Mucosa of descending colon (tissue), 3 donors: ENCODE measurements at regions not wholly inside any gene's neighbourhood (a gene's known extent, or its start where the extent isn't known, plus 50 kb on each side); places are given as distances from the start of the nearest gene placed in this dataset.
"Not testable (repeated sequence)": the region's sequence is repeated elsewhere in the genome, so short reads cannot be mapped to it uniquely, and the experiment has no call there.

Experiments
- ATAC-seq: fragments of 200-7000 bp; cut with Tn5 transposase; one replicate; pipeline ENCODE4 v1.9.1; 2020; ENCODE audit warnings: mild to moderate bottlenecking, moderate library complexity
- DNase-seq, 3 donors: peaks; one replicate each; pipeline ENCODE4 v3.0.0-alpha.2; 2020
- H3K36me3 ChIP-seq: fragments of 200-600 bp; one replicate; pipeline ENCODE4 v1.8.0; 2021; ENCODE audit warnings: low read depth, mild to moderate bottlenecking
- H3K4me1 ChIP-seq: fragments of 200-600 bp; one replicate; pipeline ENCODE4 v1.8.0; 2021; ENCODE audit warnings: low read depth, mild to moderate bottlenecking
- H3K4me3 ChIP-seq: fragments of 200-600 bp; one replicate; pipeline ENCODE4 v1.8.0; 2021; ENCODE audit warnings: mild to moderate bottlenecking
- H3K9me3 ChIP-seq: fragments of 200-600 bp; one replicate; pipeline ENCODE4 v1.8.0; 2021; ENCODE audit warnings: mild to moderate bottlenecking
- intact Hi-C, 2 donors: fragments of 100-400 bp; cut with DNase I in 1 of 2; cut with micrococcal nuclease in 1 of 2; formaldehyde crosslinking; loops; one replicate each; pipeline versions ENCODE4 v1.11.0 to v1.11.1; 2022; cut with DNase I, micrococcal nuclease
- TF ChIP-seq, protein P1 (sequence below): fragments of 200-600 bp; IDR thresholded peaks from one replicate; pipeline ENCODE4 v1.8.0; 2022; ENCODE audit warnings: antibody characterized with exemption, mild to moderate bottlenecking
- donor health status: DM: no; HTN: no; CAD: no; lungs with moderate emphysema.
- donor health status: DM: no; HTN: no; CAD: no.
- donor health status: DM: no; HTN: yes; CAD: no.

DNA sequence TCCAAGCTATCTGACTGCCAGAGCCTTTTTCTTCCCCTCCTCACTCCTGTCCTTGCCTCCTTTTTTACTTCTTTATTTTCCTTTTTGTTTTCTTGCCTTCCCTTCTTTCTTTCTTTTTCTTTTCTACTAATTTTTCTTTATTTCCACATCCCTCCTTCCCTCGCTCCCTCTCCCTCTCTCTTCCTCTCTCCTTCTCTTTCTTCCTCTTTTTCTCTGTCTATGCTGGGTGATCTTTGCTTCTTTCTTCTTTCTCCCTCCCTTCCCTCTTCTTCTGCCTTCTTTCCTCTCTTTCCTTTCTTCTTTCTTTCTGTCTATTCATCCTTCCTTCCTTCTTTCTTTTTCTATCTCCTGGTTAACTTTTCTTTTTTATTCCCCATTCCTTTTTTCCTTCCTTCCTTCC is 564.8 kb downstream of the NSUN3 start:
- no peaks in the 10 kb centered on the region for H3K4me1 ChIP-seq
- H3K4me3 ChIP-seq, result no peak overlapping the region
- intact Hi-C loops, result no loop called here
- TF ChIP-seq, protein P1, sequence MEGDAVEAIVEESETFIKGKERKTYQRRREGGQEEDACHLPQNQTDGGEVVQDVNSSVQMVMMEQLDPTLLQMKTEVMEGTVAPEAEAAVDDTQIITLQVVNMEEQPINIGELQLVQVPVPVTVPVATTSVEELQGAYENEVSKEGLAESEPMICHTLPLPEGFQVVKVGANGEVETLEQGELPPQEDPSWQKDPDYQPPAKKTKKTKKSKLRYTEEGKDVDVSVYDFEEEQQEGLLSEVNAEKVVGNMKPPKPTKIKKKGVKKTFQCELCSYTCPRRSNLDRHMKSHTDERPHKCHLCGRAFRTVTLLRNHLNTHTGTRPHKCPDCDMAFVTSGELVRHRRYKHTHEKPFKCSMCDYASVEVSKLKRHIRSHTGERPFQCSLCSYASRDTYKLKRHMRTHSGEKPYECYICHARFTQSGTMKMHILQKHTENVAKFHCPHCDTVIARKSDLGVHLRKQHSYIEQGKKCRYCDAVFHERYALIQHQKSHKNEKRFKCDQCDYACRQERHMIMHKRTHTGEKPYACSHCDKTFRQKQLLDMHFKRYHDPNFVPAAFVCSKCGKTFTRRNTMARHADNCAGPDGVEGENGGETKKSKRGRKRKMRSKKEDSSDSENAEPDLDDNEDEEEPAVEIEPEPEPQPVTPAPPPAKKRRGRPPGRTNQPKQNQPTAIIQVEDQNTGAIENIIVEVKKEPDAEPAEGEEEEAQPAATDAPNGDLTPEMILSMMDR, result no peak
- no peaks in the 10 kb centered on the region for H3K36me3 ChIP-seq
- DNase-seq (no peak), ATAC-seq (no peak)
- no peaks in the 10 kb centered on the region for H3K9me3 ChIP-seq

DNA sequence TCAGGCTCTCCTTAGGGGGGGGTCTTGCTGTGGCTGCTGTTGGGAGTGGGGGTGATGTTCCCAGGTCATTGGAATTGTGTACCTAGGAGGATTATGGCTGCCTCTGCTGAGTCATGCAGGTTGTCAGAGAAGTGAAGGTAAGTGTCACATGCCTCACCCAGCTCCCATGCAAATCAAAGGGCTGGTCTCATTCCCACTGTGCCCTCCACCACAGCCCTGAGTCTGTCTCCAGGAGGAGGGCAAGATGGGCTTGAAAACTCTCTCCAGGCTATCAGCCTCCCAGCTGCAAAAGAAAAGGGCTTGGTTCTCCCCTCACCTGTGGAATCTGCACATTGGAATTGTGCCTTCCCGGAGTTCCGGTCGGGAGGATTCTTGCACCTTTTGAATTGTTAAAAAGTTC is 580.5 kb downstream of the NSUN3 start:
- intact Hi-C loops, result no loop called here
- Histone ChIP-seq H3K9me3 (no peaks in the 10 kb centered on the region), H3K4me3 (no peak overlapping the region), H3K4me1 (no peaks in the 10 kb centered on the region), H3K36me3 (no peaks in the 10 kb centered on the region)
- TF ChIP-seq, protein P1, result no peak
- no peak for DNase-seq
- peak; percentile 37 for ATAC-seq

DNA sequence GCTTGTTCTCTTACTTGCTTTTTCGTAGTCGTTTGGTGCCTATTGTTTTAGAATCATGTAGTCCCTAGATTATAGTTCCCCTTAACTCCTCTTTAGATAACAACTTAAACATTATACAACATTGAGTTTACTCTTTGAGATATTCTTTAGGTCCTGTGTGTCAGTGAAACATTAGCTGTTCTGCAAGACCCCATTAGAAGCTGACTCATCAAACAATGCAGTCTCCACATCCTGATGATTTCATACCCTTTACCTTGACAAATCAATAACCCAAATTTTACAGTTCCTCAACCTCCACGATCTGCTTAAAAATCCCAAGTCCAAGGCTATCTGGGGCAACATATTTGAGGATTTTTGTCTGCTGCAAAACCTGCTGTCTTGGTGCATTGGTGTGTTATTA is 582.9 kb downstream of the NSUN3 start:
- TF ChIP-seq, protein P1, result no peak
- Histone ChIP-seq H3K4me3 (no peak overlapping the region), H3K36me3 (no peaks in the 10 kb centered on the region), H3K9me3 (no peaks in the 10 kb centered on the region), H3K4me1 (peaks cover 4% of the 10 kb centered on the region)
- DNase-seq (no peak), ATAC-seq (no peak)
- intact Hi-C loops, result no loop called here

DNA sequence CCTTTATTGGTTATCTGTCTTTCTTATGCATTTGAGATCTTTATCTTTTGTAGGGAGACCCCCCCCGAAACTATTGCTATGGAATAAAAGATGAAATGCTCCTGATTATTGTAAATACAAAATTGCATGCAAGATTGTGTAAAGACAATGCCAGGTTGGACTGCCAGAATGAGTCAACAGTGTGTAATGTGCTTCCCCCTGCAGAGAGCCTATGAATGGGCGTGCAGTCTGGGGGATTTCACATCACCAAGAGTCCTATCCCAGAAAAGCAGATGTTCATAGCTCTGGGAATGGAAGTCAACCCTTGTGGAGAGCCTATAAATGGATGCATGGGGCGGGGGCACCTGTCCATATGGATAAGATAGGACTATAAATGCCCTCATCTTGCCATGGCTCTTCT is 584.3 kb downstream of the NSUN3 start:
- TF ChIP-seq, protein P1, result no peak
- ATAC-seq, result no peak
- intact Hi-C loops, result no loop called here

DNA sequence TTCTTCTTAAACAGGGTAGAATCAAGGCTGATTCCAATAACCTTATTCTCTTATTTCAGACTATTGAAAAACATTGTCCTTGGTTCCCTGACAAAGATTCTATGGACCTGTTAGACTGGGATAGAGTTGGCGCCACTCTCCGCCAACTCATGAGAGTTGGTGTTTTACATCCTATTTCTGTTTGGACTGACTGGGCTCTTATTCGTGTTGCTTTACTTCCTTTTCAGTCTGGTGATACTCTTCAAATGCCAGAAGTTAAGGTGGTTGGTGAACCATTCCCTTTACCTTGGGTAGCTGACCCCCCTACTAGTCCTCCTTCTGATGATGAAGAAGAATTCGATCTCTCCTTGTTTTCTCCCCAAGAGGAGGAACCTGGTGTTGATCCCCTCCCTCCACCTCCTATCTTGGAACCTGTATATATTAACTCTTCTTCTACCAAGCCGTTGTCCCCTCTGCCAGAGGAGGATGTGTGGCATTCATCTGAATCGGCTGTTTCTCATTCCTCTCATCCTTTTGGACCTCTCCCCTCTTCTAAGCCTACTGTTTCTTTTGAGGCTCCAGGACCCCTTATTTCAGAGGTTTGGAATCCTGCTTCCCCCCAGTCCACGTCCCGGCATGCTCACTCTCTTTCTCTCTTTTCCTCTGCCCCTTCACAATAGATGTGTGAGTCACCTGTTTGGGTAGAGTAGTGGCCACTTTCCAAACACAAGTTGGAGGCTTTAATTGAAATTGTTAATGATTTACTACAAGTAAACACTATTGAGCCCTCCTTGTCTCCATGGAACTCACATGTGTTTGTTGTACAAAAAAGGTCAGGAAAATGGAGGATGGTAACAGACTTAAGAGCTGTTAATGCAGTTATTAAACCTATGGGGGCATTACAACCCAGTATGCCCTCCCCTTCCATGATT is 585.7 kb downstream of the NSUN3 start:
- H3K4me3 ChIP-seq, H3K36me3 ChIP-seq, H3K4me1 ChIP-seq, H3K9me3 ChIP-seq, intact Hi-C loops: not testable (repeated sequence)
- ATAC-seq (peak; percentile 76), DNase-seq (peak in 1 of 3 donors; percentile 31)

More for the DNA sequence above, 584.3 kb downstream of the NSUN3 start:
- no peaks in the 10 kb centered on the region for H3K9me3 ChIP-seq
- no peak for DNase-seq
- H3K36me3 ChIP-seq, result no peaks in the 10 kb centered on the region
- H3K4me1 ChIP-seq, result peaks cover 4% of the 10 kb centered on the region
- no peak overlapping the region for H3K4me3 ChIP-seq

DNA sequence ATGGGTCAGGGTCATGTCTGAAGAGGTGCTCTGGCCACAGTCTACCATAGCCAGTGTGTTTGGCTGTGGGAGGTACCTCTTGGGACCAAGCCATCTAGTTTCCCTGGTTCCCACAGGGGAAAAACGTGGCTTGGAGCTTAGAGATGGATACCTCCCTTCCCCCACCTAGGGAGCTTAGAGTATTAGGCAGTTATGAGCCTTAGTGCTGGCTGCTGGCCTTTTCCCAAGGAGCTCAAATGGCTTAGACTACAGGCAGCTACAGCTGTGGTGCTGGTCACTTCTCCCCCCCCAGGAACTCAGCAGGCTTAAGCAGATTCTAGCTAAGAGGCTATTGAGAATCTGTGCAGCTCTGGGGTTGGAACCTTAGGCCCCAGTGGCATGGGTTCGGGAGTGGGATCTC is 591.2 kb downstream of the NSUN3 start:
- no peaks in the 10 kb centered on the region for H3K9me3 ChIP-seq
- DNase-seq (no peak), ATAC-seq (no peak)
- no peaks in the 10 kb centered on the region for H3K36me3 ChIP-seq
- intact Hi-C loops, result no loop called here
- H3K4me1 ChIP-seq, result peaks cover 4% of the 10 kb centered on the region
- no peak overlapping the region for H3K4me3 ChIP-seq
- TF ChIP-seq, protein P1, result no peak
